ENCODE measurements at regions not wholly inside any gene's neighbourhood (a gene's known extent, or its start where the extent isn't known, plus 50 kb on each side); places are given as distances from the start of the nearest gene placed in this dataset.
"Not testable (repeated sequence)": the region's sequence is repeated elsewhere in the genome, so short reads cannot be mapped to it uniquely, and the experiment has no call there.

GRCh38 chr1:193451001-193451400 lies 264.6 kb upstream of the B3GALT2 start:
- no peak for DNase-seq (ENCODE audit: extremely low read depth, low read depth)
- TF ChIP-seq CTCF (IDR thresholded peaks at IDR 0.05; ENCODE audit: low read depth, low read length): no peak

- no peak for TF ChIP-seq CTCF (IDR thresholded peaks at IDR 0.05; ENCODE audit: low read depth, low read length)
- DNase-seq (ENCODE audit: extremely low read depth, low read depth): no peak
Observed at GRCh38 chr1:193448682-193449461, 262.5 kb upstream of the B3GALT2 start.

- DNase-seq (ENCODE audit: extremely low read depth, low read depth): no peak
- no peak for TF ChIP-seq CTCF (IDR thresholded peaks at IDR 0.05; ENCODE audit: low read depth, low read length)
Observed at GRCh38 chr1:193443886-193444285, 257.5 kb upstream of the B3GALT2 start.

- no peak for DNase-seq (ENCODE audit: extremely low read depth, low read depth)
- no peak for TF ChIP-seq CTCF (IDR thresholded peaks at IDR 0.05; ENCODE audit: low read depth, low read length)
Observed at GRCh38 chr1:193438771-193439170, 252.4 kb upstream of the B3GALT2 start.

- no peak for TF ChIP-seq CTCF (IDR thresholded peaks at IDR 0.05; ENCODE audit: low read depth, low read length)
- DNase-seq (ENCODE audit: extremely low read depth, low read depth): no peak
Observed at GRCh38 chr1:193438312-193438711, 251.9 kb upstream of the B3GALT2 start.

GRCh38 chr1:193437785-193438184 lies 251.4 kb upstream of the B3GALT2 start:
- DNase-seq (ENCODE audit: extremely low read depth, low read depth): no peak

GRCh38 chr1:193437333-193437732 lies 250.9 kb upstream of the B3GALT2 start:
- not testable (repeated sequence) for DNase-seq (ENCODE audit: extremely low read depth, low read depth)

More at GRCh38 chr1:193437785-193438184, 251.4 kb upstream of the B3GALT2 start:
- TF ChIP-seq CTCF (IDR thresholded peaks at IDR 0.05; ENCODE audit: low read depth, low read length): no peak

GRCh38 chr1:193435781-193436180 lies 249.4 kb upstream of the B3GALT2 start:
- DNase-seq (ENCODE audit: extremely low read depth, low read depth): no peak
- no peak for TF ChIP-seq CTCF (IDR thresholded peaks at IDR 0.05; ENCODE audit: low read depth, low read length)
